Gastrocnemius medialis (tissue), 4 donors: ENCODE measurements at regions not wholly inside any gene's neighbourhood (a gene's known extent, or its start where the extent isn't known, plus 50 kb on each side); places are given as distances from the start of the nearest gene placed in this dataset.
"Not testable (repeated sequence)": the region's sequence is repeated elsewhere in the genome, so short reads cannot be mapped to it uniquely, and the experiment has no call there.

Source experiments
- ATAC-seq, 2 donors: fragments of 150-250 bp; one replicate each; pipeline ENCODE4 v1.9.1; 2016
- DNase-seq, 2 donors: peaks; one replicate each; pipeline ENCODE4 v3.0.0-alpha.2; 2019
- H3K27ac ChIP-seq, 4 donors: fragments of 200-600 bp; sonication (generic); 1 replicate in 1 of 4; 2 replicates in 3 of 4; pipeline ENCODE4 v1.5.1; 2016 to 2018; ENCODE audit warnings: mild to moderate bottlenecking in 2 of 4, moderate library complexity in 1 of 4
- H3K27me3 ChIP-seq, 3 donors: fragments of 200-600 bp; sonication (generic) in 2 of 3; 1 replicate in 1 of 3; 2 replicates in 2 of 3; pipeline versions ENCODE4 v1.5.1 to v1.6.0; 2016 to 2019; ENCODE audit warnings: mild to moderate bottlenecking in 1 of 3, moderate library complexity in 1 of 3
- H3K36me3 ChIP-seq, 2 donors: fragments of 200-600 bp; sonication (generic) in 1 of 2; one replicate each; pipeline ENCODE4 v1.5.1; 2017 to 2018
- H3K4me1 ChIP-seq, 2 donors: fragments of 200-600 bp; sonication (generic) in 1 of 2; one replicate each; pipeline ENCODE4 v1.5.1; 2016 to 2017; ENCODE audit warnings: mild to moderate bottlenecking in 2 of 2
- H3K4me3 ChIP-seq, 4 donors: fragments of 200-600 bp; sonication (generic) in 3 of 4; 1 replicate in 1 of 4; 2 replicates in 3 of 4; pipeline ENCODE4 v1.5.1; 2016 to 2019; ENCODE audit warnings: mild to moderate bottlenecking in 2 of 4
- H3K9me3 ChIP-seq, 3 donors: fragments of 200-600 bp; sonication (generic) in 2 of 3; 1 replicate in 1 of 3; 2 replicates in 2 of 3; pipeline ENCODE4 v1.5.1; 2016 to 2019
- POLR2A ChIP-seq, 2 donors: fragments of 450-650 bp; IDR thresholded peaks; one replicate each; pipeline ENCODE4 v1.6.1; 2017; ENCODE audit warnings: antibody characterized with exemption in 2 of 2, mild to moderate bottlenecking in 2 of 2, moderate library complexity in 2 of 2
- in situ Hi-C, 4 donors: fragments of 200-750 bp; cut with MboI; loops; one replicate each; pipeline versions ENCODE4 v1.15.0 to v1.8.0; 2017; ENCODE audit warnings: low sequenced_read_pairs in 4 of 4
- intact Hi-C: fragments of 100-400 bp; cut with DNase I; formaldehyde crosslinking; loops from one replicate; pipeline ENCODE4 v1.15.1; 2023; ENCODE audit warnings: low total_unique reads
- TF ChIP-seq, protein P1 (sequence below), 5 experiments: fragments of 450-650 bp in 3 of 5; fragments of 200-600 bp in 2 of 5; sonication (generic) in 2 of 5; IDR thresholded peaks in 4 of 5; conservative IDR thresholded peaks in 1 of 5; 1 replicate in 4 of 5; 2 replicates in 1 of 5; pipeline ENCODE4 v1.5.1; 2016 to 2019; ENCODE audit warnings: antibody characterized with exemption in 5 of 5, mild to moderate bottlenecking in 3 of 5, moderate library complexity in 3 of 5

GRCh38 chr2:209308415-209308814 is 115.4 kb upstream of the MAP2 start:
- no peak for DNase-seq
- intact Hi-C loops (no loop called here), in situ Hi-C loops (no loop called here)
- H3K4me3 ChIP-seq, result no peak overlapping the region
- no peak for ATAC-seq
- no peaks in the 10 kb centered on the region for H3K27me3 ChIP-seq
- H3K27ac ChIP-seq, result no peak overlapping the region
- no peaks in the 10 kb centered on the region for H3K9me3 ChIP-seq
- H3K4me1 ChIP-seq, result no peaks in the 10 kb centered on the region
- TF ChIP-seq, protein P1, sequence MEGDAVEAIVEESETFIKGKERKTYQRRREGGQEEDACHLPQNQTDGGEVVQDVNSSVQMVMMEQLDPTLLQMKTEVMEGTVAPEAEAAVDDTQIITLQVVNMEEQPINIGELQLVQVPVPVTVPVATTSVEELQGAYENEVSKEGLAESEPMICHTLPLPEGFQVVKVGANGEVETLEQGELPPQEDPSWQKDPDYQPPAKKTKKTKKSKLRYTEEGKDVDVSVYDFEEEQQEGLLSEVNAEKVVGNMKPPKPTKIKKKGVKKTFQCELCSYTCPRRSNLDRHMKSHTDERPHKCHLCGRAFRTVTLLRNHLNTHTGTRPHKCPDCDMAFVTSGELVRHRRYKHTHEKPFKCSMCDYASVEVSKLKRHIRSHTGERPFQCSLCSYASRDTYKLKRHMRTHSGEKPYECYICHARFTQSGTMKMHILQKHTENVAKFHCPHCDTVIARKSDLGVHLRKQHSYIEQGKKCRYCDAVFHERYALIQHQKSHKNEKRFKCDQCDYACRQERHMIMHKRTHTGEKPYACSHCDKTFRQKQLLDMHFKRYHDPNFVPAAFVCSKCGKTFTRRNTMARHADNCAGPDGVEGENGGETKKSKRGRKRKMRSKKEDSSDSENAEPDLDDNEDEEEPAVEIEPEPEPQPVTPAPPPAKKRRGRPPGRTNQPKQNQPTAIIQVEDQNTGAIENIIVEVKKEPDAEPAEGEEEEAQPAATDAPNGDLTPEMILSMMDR (IDR thresholded peaks at IDR 0.05 in 4 of 5, conservative IDR thresholded peaks at IDR 0.05 in 1 of 5), result no peak
- TF ChIP-seq POLR2A (IDR thresholded peaks at IDR 0.05), result no peak
- no peaks in the 10 kb centered on the region for H3K36me3 ChIP-seq

GRCh38 chr2:209311948-209312347 is 111.9 kb upstream of the MAP2 start:
- ATAC-seq, result no peak

DNA sequence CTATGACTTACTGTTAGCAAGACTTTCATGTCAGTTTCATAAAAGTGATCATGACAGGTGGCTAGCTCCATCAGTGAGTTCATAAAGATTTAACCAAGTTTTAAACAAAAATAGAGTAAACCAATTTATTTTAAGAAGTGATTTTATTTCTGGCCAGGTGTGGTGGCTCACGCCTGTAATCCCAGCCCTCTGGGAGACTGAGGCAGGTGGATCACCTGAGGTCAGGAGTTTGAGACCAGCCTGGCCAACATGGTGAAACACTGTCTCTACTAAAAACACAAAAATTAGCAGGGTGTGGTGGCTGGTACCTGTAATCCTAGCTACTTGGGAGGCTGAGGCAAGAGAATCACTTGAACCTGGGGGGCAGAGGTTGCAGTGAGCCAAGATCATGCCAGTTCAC is 111.4 kb upstream of the MAP2 start:
- H3K36me3 ChIP-seq, DNase-seq, ATAC-seq, intact Hi-C loops, H3K4me1 ChIP-seq, H3K27me3 ChIP-seq, H3K27ac ChIP-seq, H3K9me3 ChIP-seq, H3K4me3 ChIP-seq, in situ Hi-C loops: not testable (repeated sequence)

More at GRCh38 chr2:209311948-209312347, 111.9 kb upstream of the MAP2 start:
- Histone ChIP-seq H3K4me1 (no peaks in the 10 kb centered on the region), H3K36me3 (no peaks in the 10 kb centered on the region), H3K27me3 (no peaks in the 10 kb centered on the region), H3K9me3 (no peaks in the 10 kb centered on the region), H3K4me3 (no peak overlapping the region), H3K27ac (no peak overlapping the region)
- intact Hi-C loops (no loop called here), in situ Hi-C loops (no loop called here)
- no peak for DNase-seq
- TF ChIP-seq, protein P1 (IDR thresholded peaks at IDR 0.05 in 4 of 5, conservative IDR thresholded peaks at IDR 0.05 in 1 of 5), result no peak
- no peak for TF ChIP-seq POLR2A (IDR thresholded peaks at IDR 0.05)

DNA sequence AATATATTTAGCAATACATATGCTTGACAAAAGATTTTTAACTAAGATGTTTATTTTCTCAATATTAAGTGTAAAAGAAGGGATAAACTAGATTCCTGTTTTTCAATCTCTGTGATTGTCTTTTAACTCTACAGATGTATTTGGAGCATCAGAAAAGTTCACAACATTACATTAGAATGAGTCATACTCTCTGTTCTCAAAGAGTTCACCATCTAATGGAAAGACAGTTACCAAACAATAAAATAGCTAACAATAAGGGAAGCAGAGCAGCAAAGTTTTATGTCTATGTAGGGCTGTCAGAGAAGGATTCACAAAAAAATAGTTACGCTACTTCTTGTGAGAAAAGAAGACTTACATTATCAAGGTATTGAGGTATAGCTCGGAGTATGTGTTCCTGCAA is 109.2 kb upstream of the MAP2 start:
- no peaks in the 10 kb centered on the region for H3K36me3 ChIP-seq
- no peak overlapping the region for H3K27ac ChIP-seq
- in situ Hi-C loops (no loop called here), intact Hi-C loops (no loop called here)
- H3K4me1 ChIP-seq, result no peaks in the 10 kb centered on the region
- no peak overlapping the region for H3K4me3 ChIP-seq
- TF ChIP-seq POLR2A (IDR thresholded peaks at IDR 0.05), result no peak
- TF ChIP-seq, protein P1 (IDR thresholded peaks at IDR 0.05 in 4 of 5, conservative IDR thresholded peaks at IDR 0.05 in 1 of 5), result no peak
- H3K27me3 ChIP-seq, result no peaks in the 10 kb centered on the region
- H3K9me3 ChIP-seq, result no peaks in the 10 kb centered on the region
- DNase-seq (no peak), ATAC-seq (no peak)

DNA sequence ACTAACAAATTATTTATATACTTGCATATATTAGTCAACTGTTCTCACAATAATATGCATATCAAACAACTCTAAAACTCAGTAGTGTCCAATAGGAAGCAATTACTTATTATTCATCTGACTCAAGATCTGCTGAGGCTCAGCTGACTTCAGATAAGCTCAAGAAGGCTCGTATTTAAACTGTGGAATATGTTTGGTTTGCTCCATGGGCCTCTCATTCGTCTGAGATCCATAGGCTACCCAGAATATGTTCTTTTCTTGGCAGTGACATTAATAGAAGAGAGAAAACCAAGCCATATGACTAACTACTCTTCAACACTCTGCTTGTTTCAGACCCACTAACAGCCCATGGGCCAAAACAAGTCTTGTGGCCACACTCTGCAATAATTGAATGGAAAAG is 107.7 kb upstream of the MAP2 start:
- H3K27me3 ChIP-seq, result no peaks in the 10 kb centered on the region
- no peaks in the 10 kb centered on the region for H3K4me1 ChIP-seq
- DNase-seq (no peak), ATAC-seq (no peak)
- intact Hi-C loops, result no loop called here
- H3K27ac ChIP-seq, result no peak overlapping the region
- TF ChIP-seq POLR2A (IDR thresholded peaks at IDR 0.05), result no peak
- TF ChIP-seq, protein P1 (IDR thresholded peaks at IDR 0.05 in 4 of 5, conservative IDR thresholded peaks at IDR 0.05 in 1 of 5), result no peak
- H3K9me3 ChIP-seq, result no peaks in the 10 kb centered on the region
- in situ Hi-C loops, result no loop called here
- H3K4me3 ChIP-seq, result no peak overlapping the region
- H3K36me3 ChIP-seq, result no peaks in the 10 kb centered on the region
